DND-41 (cell line): ENCODE measurements at regions not wholly inside any gene's neighbourhood (a gene's known extent, or its start where the extent isn't known, plus 50 kb on each side); places are given as distances from the start of the nearest gene placed in this dataset.

Experiments used
- ATAC-seq: fragments of 200-7000 bp; cut with Tn5 transposase; 3 replicates; pipeline ENCODE4 v1.9.1; 2021; ENCODE audit warnings: low read depth; ENCODE audit not compliant: insufficient read depth
- DNase-seq: peaks from one replicate; pipeline ENCODE4 v3.0.0-alpha.2; 2020
- H2AFZ ChIP-seq: 2 replicates; pipeline ENCODE4 v1.6.0; 2012; ENCODE audit warnings: low read depth, low read length
- H3K27ac ChIP-seq: 2 replicates; pipeline ENCODE4 v1.5.1; 2012; ENCODE audit warnings: low read length, inconsistent platforms
- H3K27me3 ChIP-seq: fragments of 200-600 bp; sonication (generic); 2 replicates; pipeline ENCODE4 v1.6.0; 2012; ENCODE audit warnings: low read length, mild to moderate bottlenecking, inconsistent platforms; ENCODE audit not compliant: insufficient read depth, poor library complexity
- H3K36me3 ChIP-seq: 2 replicates; pipeline ENCODE4 v1.5.1; 2012; ENCODE audit warnings: low read length, inconsistent platforms; ENCODE audit not compliant: insufficient read depth
- H3K4me1 ChIP-seq: 2 replicates; pipeline ENCODE4 v1.5.1; 2012; ENCODE audit warnings: mild to moderate bottlenecking, low read length; ENCODE audit not compliant: insufficient read depth
- H3K4me2 ChIP-seq: 2 replicates; pipeline ENCODE4 v1.6.0; 2012; ENCODE audit warnings: mild to moderate bottlenecking, moderate library complexity, low read length, inconsistent platforms; ENCODE audit not compliant: insufficient read depth
- H3K4me3 ChIP-seq, 2 experiments: fragments of 200-600 bp in 1 of 2; shearing (Covaris generic) in 1 of 2; 2 replicates each; pipeline ENCODE4 v1.5.1; 2012 to 2016; ENCODE audit warnings: inconsistent platforms in 2 of 2, low read length in 2 of 2, mild to moderate bottlenecking in 2 of 2, low read depth in 1 of 2, moderate library complexity in 1 of 2
- H3K79me2 ChIP-seq: 2 replicates; pipeline ENCODE4 v1.6.0; 2012; ENCODE audit warnings: low read length, inconsistent platforms; ENCODE audit not compliant: insufficient read depth
- H3K9ac ChIP-seq: 2 replicates; pipeline ENCODE4 v1.6.0; 2012; ENCODE audit warnings: low read depth, mild to moderate bottlenecking, inconsistent platforms, low read length, moderate library complexity
- H3K9me3 ChIP-seq: 2 replicates; pipeline ENCODE4 v1.5.1; 2012; ENCODE audit warnings: low read length, moderate library complexity, mild to moderate bottlenecking, inconsistent platforms; ENCODE audit not compliant: insufficient read depth, severe bottlenecking
- H4K20me1 ChIP-seq: 2 replicates; pipeline ENCODE4 v1.6.0; 2012; ENCODE audit warnings: low read length; ENCODE audit not compliant: insufficient read depth
- CTCF ChIP-seq: IDR thresholded peaks from 2 replicates; pipeline ENCODE4 v1.5.1; 2012; ENCODE audit warnings: borderline replicate concordance, low read length, moderate library complexity, mild to moderate bottlenecking; ENCODE audit not compliant: poor library complexity, severe bottlenecking; ENCODE audit errors: extremely low read depth
- EZH2 ChIP-seq: IDR thresholded peaks from 3 replicates; pipeline ENCODE4 v1.6.1; 2012; ENCODE audit warnings: borderline replicate concordance, low read depth, mild to moderate bottlenecking, moderate library complexity, low read length, inconsistent platforms; ENCODE audit not compliant: severe bottlenecking

- Histone ChIP-seq H3K79me2 (no peaks in the 10 kb centered on the region), H3K4me2 (no peak overlapping the region), H4K20me1 (no peaks in the 10 kb centered on the region), H3K9ac (no peak overlapping the region), H3K4me3 (no peak overlapping the region), H3K4me1 (no peaks in the 10 kb centered on the region), H3K36me3 (no peaks in the 10 kb centered on the region), H3K27ac (no peak overlapping the region), H3K9me3 (no peaks in the 10 kb centered on the region), H3K27me3 (no peaks in the 10 kb centered on the region), H2AFZ (no peak overlapping the region)
- TF ChIP-seq CTCF (no peak), EZH2 (no peak)
- no peak for ATAC-seq
- no peak for DNase-seq
These were observed 1148.3 kb downstream of the EPHA7 start for GRCh38 chr6:92271091-92271490.

GRCh38 chr6:92270365-92270764 lies 1149.0 kb downstream of the EPHA7 start:
- no peaks in the 10 kb centered on the region for H3K4me1 ChIP-seq
- H3K4me2 ChIP-seq: no peak overlapping the region
- no peaks in the 10 kb centered on the region for H3K9me3 ChIP-seq
- no peaks in the 10 kb centered on the region for H3K79me2 ChIP-seq
- TF ChIP-seq CTCF (no peak), EZH2 (no peak)
- no peak for DNase-seq
- no peak overlapping the region for H3K27ac ChIP-seq
- no peak for ATAC-seq
- no peak overlapping the region for H3K4me3 ChIP-seq
- no peaks in the 10 kb centered on the region for H3K27me3 ChIP-seq
- H2AFZ ChIP-seq: no peak overlapping the region
- no peaks in the 10 kb centered on the region for H4K20me1 ChIP-seq
- H3K36me3 ChIP-seq: no peaks in the 10 kb centered on the region
- H3K9ac ChIP-seq: no peak overlapping the region

GRCh38 chr6:92267335-92267734 lies 1152.0 kb downstream of the EPHA7 start:
- Histone ChIP-seq H3K27me3 (no peaks in the 10 kb centered on the region), H3K79me2 (no peaks in the 10 kb centered on the region), H3K4me3 (no peak overlapping the region), H3K4me1 (no peaks in the 10 kb centered on the region), H3K4me2 (no peak overlapping the region), H3K27ac (no peak overlapping the region), H3K36me3 (no peaks in the 10 kb centered on the region), H2AFZ (no peak overlapping the region), H3K9ac (no peak overlapping the region), H4K20me1 (no peaks in the 10 kb centered on the region), H3K9me3 (no peaks in the 10 kb centered on the region)
- DNase-seq (no peak), ATAC-seq (no peak)
- TF ChIP-seq EZH2 (no peak), CTCF (no peak)

- H3K27me3 ChIP-seq: no peaks in the 10 kb centered on the region
- H3K27ac ChIP-seq: no peak overlapping the region
- H4K20me1 ChIP-seq: no peaks in the 10 kb centered on the region
- DNase-seq (no peak), ATAC-seq (no peak)
- no peaks in the 10 kb centered on the region for H3K36me3 ChIP-seq
- H3K79me2 ChIP-seq: no peaks in the 10 kb centered on the region
- H3K4me2 ChIP-seq: no peak overlapping the region
- H2AFZ ChIP-seq: no peak overlapping the region
- H3K4me1 ChIP-seq: no peaks in the 10 kb centered on the region
- no peaks in the 10 kb centered on the region for H3K9me3 ChIP-seq
- TF ChIP-seq EZH2 (no peak), CTCF (no peak)
- H3K9ac ChIP-seq: no peak overlapping the region
- no peak overlapping the region for H3K4me3 ChIP-seq
These were observed 1155.5 kb downstream of the EPHA7 start for GRCh38 chr6:92263864-92264263.
